ENCODE measurements at regions not wholly inside any gene's neighbourhood (a gene's known extent, or its start where the extent isn't known, plus 50 kb on each side); places are given as distances from the start of the nearest gene placed in this dataset.

- no peaks in the 10 kb centered on the region for H3K27me3 ChIP-seq (ENCODE audit: control insufficient read depth, insufficient read depth, low read length, poor library complexity, severe bottlenecking)
- H3K9me3 ChIP-seq (ENCODE audit: control insufficient read depth, low read length), result no peaks in the 10 kb centered on the region
- no peak overlapping the region for H3K4me3 ChIP-seq (ENCODE audit: low read length)
- TF ChIP-seq, protein P1, sequence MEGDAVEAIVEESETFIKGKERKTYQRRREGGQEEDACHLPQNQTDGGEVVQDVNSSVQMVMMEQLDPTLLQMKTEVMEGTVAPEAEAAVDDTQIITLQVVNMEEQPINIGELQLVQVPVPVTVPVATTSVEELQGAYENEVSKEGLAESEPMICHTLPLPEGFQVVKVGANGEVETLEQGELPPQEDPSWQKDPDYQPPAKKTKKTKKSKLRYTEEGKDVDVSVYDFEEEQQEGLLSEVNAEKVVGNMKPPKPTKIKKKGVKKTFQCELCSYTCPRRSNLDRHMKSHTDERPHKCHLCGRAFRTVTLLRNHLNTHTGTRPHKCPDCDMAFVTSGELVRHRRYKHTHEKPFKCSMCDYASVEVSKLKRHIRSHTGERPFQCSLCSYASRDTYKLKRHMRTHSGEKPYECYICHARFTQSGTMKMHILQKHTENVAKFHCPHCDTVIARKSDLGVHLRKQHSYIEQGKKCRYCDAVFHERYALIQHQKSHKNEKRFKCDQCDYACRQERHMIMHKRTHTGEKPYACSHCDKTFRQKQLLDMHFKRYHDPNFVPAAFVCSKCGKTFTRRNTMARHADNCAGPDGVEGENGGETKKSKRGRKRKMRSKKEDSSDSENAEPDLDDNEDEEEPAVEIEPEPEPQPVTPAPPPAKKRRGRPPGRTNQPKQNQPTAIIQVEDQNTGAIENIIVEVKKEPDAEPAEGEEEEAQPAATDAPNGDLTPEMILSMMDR (conservative IDR thresholded peaks at IDR 0.05), result no peak
- no peak overlapping the region for H3K27ac Mint-ChIP-seq
- no peaks in the 10 kb centered on the region for H3K4me1 ChIP-seq (ENCODE audit: control insufficient read depth, insufficient read depth, low read length)
- H3K4me3 Mint-ChIP-seq, result no peak overlapping the region
- H3K27me3 Mint-ChIP-seq (ENCODE audit: insufficient read depth), result no peaks in the 10 kb centered on the region
- no peak for DNase-seq
- no peaks in the 10 kb centered on the region for H3K36me3 ChIP-seq (ENCODE audit: control insufficient read depth, insufficient read depth, low read length)
- no peaks in the 10 kb centered on the region for H3K36me3 Mint-ChIP-seq (ENCODE audit: low read depth)
- no peak overlapping the region for H3K9ac ChIP-seq (ENCODE audit: extremely low read depth, low read length, poor library complexity, severe bottlenecking)
- 95 to 100% methylated on average over 2 to 5 of the region's 5 CpGs for WGBS, 2 experiments (ENCODE audit: insufficient coverage in 1 of 2, insufficient read length in 1 of 2)
- H3K9me3 Mint-ChIP-seq, result no peaks in the 10 kb centered on the region
- H3K27ac ChIP-seq (ENCODE audit: low read depth, low read length), result no peak overlapping the region
- H3K4me1 Mint-ChIP-seq, result peaks cover 5% of the 10 kb centered on the region
Observed at GRCh38 chr5:164394686-164395194, 889.3 kb downstream of the MAT2B start.

- Mint-ChIP-seq H3K36me3 (ENCODE audit: low read depth) (no peaks in the 10 kb centered on the region), H3K4me3 (no peak overlapping the region), H3K27ac (no peak overlapping the region), H3K9me3 (no peaks in the 10 kb centered on the region), H3K27me3 (ENCODE audit: insufficient read depth) (no peaks in the 10 kb centered on the region), H3K4me1 (peaks cover 7% of the 10 kb centered on the region)
- Histone ChIP-seq H3K9me3 (ENCODE audit: control insufficient read depth, low read length) (no peaks in the 10 kb centered on the region), H3K4me3 (ENCODE audit: low read length) (no peak overlapping the region), H3K36me3 (ENCODE audit: control insufficient read depth, insufficient read depth, low read length) (no peaks in the 10 kb centered on the region), H3K27ac (ENCODE audit: low read depth, low read length) (no peak overlapping the region), H3K27me3 (ENCODE audit: control insufficient read depth, insufficient read depth, low read length, poor library complexity, severe bottlenecking) (no peaks in the 10 kb centered on the region), H3K4me1 (ENCODE audit: control insufficient read depth, insufficient read depth, low read length) (no peaks in the 10 kb centered on the region), H3K9ac (ENCODE audit: extremely low read depth, low read length, poor library complexity, severe bottlenecking) (no peak overlapping the region)
- DNase-seq, result no peak
- WGBS, 2 experiments (ENCODE audit: insufficient coverage in 1 of 2, insufficient read length in 1 of 2), result 89% methylated on average over 1 of the region's 1 CpG; no CpG with 5 or more reads in 1 of the 2 experiments
- TF ChIP-seq, protein P1 (conservative IDR thresholded peaks at IDR 0.05), result no peak
Observed at GRCh38 chr5:164412531-164412930, 907.1 kb downstream of the MAT2B start.

DNA sequence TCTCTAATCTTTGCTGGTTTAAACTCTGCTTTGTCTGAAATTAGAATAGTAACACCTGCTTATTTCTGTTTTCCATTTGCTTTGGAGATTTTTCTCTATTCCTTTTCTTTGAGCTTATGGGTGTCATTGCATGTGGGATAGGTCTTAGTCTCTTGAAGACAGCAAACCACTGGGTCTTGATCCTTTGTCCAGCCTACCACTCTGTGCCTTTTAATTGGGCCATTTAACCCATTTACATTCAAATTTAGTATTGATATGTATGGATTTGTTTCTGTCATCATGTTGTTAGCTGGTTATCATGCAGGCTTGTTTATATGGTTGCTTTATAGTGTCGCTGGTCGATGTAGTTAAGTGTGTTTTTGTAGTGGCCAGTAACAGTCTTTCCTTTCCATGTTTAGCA, 914.7 kb downstream of the MAT2B start:
- no peak overlapping the region for H3K27ac Mint-ChIP-seq
- Histone ChIP-seq H3K4me1 (ENCODE audit: control insufficient read depth, insufficient read depth, low read length) (no peaks in the 10 kb centered on the region), H3K9ac (ENCODE audit: extremely low read depth, low read length, poor library complexity, severe bottlenecking) (no peak overlapping the region), H3K36me3 (ENCODE audit: control insufficient read depth, insufficient read depth, low read length) (no peaks in the 10 kb centered on the region), H3K27me3 (ENCODE audit: control insufficient read depth, insufficient read depth, low read length, poor library complexity, severe bottlenecking) (no peaks in the 10 kb centered on the region), H3K4me3 (ENCODE audit: low read length) (no peak overlapping the region), H3K27ac (ENCODE audit: low read depth, low read length) (no peak overlapping the region), H3K9me3 (ENCODE audit: control insufficient read depth, low read length) (peaks cover 13% of the 10 kb centered on the region)
- no peak for DNase-seq
- TF ChIP-seq, protein P1 (conservative IDR thresholded peaks at IDR 0.05), result no peak
- H3K27me3 Mint-ChIP-seq (ENCODE audit: insufficient read depth), result no peaks in the 10 kb centered on the region
- H3K4me1 Mint-ChIP-seq, result peaks cover 7% of the 10 kb centered on the region
- 94 to 100% methylated on average over 2 of the region's 2 CpGs for WGBS, 2 experiments (ENCODE audit: insufficient coverage in 1 of 2, insufficient read length in 1 of 2)
- H3K9me3 Mint-ChIP-seq, result peaks cover 20% of the 10 kb centered on the region
- H3K36me3 Mint-ChIP-seq (ENCODE audit: low read depth), result no peaks in the 10 kb centered on the region
- no peak overlapping the region for H3K4me3 Mint-ChIP-seq

Data from endodermal cell (in vitro differentiated cells).